ENCODE measurements at regions not wholly inside any gene's neighbourhood (a gene's known extent, or its start where the extent isn't known, plus 50 kb on each side); places are given as distances from the start of the nearest gene placed in this dataset.

- H3K79me1 ChIP-seq (ENCODE audit: low read length): no peaks in the 10 kb centered on the region
- H4K91ac ChIP-seq (ENCODE audit: low read depth, low read length): no peak overlapping the region
- no peaks in the 10 kb centered on the region for H3K9me3 ChIP-seq (ENCODE audit: insufficient read depth, low read depth, low read length)
- H2BK5ac ChIP-seq (ENCODE audit: low read depth, low read length, poor library complexity): no peak overlapping the region
- H3K18ac ChIP-seq (ENCODE audit: low read length): no peak overlapping the region
- no peak overlapping the region for H3K23ac ChIP-seq (ENCODE audit: low read length)
- H4K8ac ChIP-seq (ENCODE audit: low read depth, low read length): no peak overlapping the region
- no peak overlapping the region for H2BK12ac ChIP-seq (ENCODE audit: low read length)
- no peaks in the 10 kb centered on the region for H3K27me3 ChIP-seq (ENCODE audit: insufficient read depth, low read length)
- no peak overlapping the region for H3K4ac ChIP-seq (ENCODE audit: low read depth, low read length)
- H3K4me3 ChIP-seq (ENCODE audit: low read depth, low read length): no peak overlapping the region
- no peak overlapping the region for H3K4me2 ChIP-seq (ENCODE audit: low read length)
- H2AFZ ChIP-seq (ENCODE audit: insufficient read depth, low read length, poor library complexity): no peak overlapping the region
- DNase-seq: no peak
- no peaks in the 10 kb centered on the region for H3K79me2 ChIP-seq (ENCODE audit: control insufficient read depth, insufficient read depth, low read length, poor library complexity)
- no peak overlapping the region for H3K9ac ChIP-seq (ENCODE audit: low read length)
- no peak overlapping the region for H3K14ac ChIP-seq (ENCODE audit: low read length)
- no peak overlapping the region for H4K12ac ChIP-seq (ENCODE audit: low read depth, low read length)
- H2AK5ac ChIP-seq (ENCODE audit: low read length): no peak overlapping the region
- H3K27ac ChIP-seq (ENCODE audit: low read depth, low read length): no peak overlapping the region
- H3K36me3 ChIP-seq (ENCODE audit: control insufficient read depth in 1 of 2, insufficient read depth in 2 of 2, low read length in 2 of 2): no peaks in the 10 kb centered on the region
- no peak overlapping the region for H2BK120ac ChIP-seq (ENCODE audit: insufficient read depth, low read length, poor library complexity)
- no peaks in the 10 kb centered on the region for H3K4me1 ChIP-seq (ENCODE audit: control insufficient read depth in 1 of 2, insufficient read depth in 2 of 2, low read length in 2 of 2)
Observed at GRCh38 chr4:133903029-133903428, 298.6 kb downstream of the PABPC4L start.

GRCh38 chr4:133891011-133891410 lies 310.6 kb downstream of the PABPC4L start:
- Histone ChIP-seq H3K27me3 (ENCODE audit: insufficient read depth, low read length) (no peaks in the 10 kb centered on the region), H4K12ac (ENCODE audit: low read depth, low read length) (no peak overlapping the region), H3K9me3 (ENCODE audit: insufficient read depth, low read depth, low read length) (no peaks in the 10 kb centered on the region), H2BK120ac (ENCODE audit: insufficient read depth, low read length, poor library complexity) (no peak overlapping the region), H3K18ac (ENCODE audit: low read length) (no peak overlapping the region), H3K4me2 (ENCODE audit: low read length) (no peak overlapping the region), H4K91ac (ENCODE audit: low read depth, low read length) (no peak overlapping the region), H2AFZ (ENCODE audit: insufficient read depth, low read length, poor library complexity) (no peak overlapping the region), H3K79me2 (ENCODE audit: control insufficient read depth, insufficient read depth, low read length, poor library complexity) (no peaks in the 10 kb centered on the region), H3K79me1 (ENCODE audit: low read length) (no peaks in the 10 kb centered on the region), H3K14ac (ENCODE audit: low read length) (no peak overlapping the region), H3K9ac (ENCODE audit: low read length) (no peak overlapping the region), H2BK12ac (ENCODE audit: low read length) (no peak overlapping the region), H3K4me1 (ENCODE audit: control insufficient read depth in 1 of 2, insufficient read depth in 2 of 2, low read length in 2 of 2) (no peaks in the 10 kb centered on the region), H2BK5ac (ENCODE audit: low read depth, low read length, poor library complexity) (no peak overlapping the region), H2AK5ac (ENCODE audit: low read length) (no peak overlapping the region), H3K23ac (ENCODE audit: low read length) (no peak overlapping the region), H3K4ac (ENCODE audit: low read depth, low read length) (no peak overlapping the region), H3K4me3 (ENCODE audit: low read depth, low read length) (no peak overlapping the region), H3K27ac (ENCODE audit: low read depth, low read length) (no peak overlapping the region), H3K36me3 (ENCODE audit: control insufficient read depth in 1 of 2, insufficient read depth in 2 of 2, low read length in 2 of 2) (no peaks in the 10 kb centered on the region), H4K8ac (ENCODE audit: low read depth, low read length) (no peak overlapping the region)
- no CpG with 5 or more reads among the region's 1 CpG for WGBS (ENCODE audit: extremely low coverage, insufficient coverage, insufficient read length)
- DNase-seq: no peak

- H3K18ac ChIP-seq (ENCODE audit: low read length): no peak overlapping the region
- H3K79me1 ChIP-seq (ENCODE audit: low read length): no peaks in the 10 kb centered on the region
- H3K4me1 ChIP-seq (ENCODE audit: control insufficient read depth in 1 of 2, insufficient read depth in 2 of 2, low read length in 2 of 2): no peaks in the 10 kb centered on the region
- no peaks in the 10 kb centered on the region for H3K27me3 ChIP-seq (ENCODE audit: insufficient read depth, low read length)
- H3K9me3 ChIP-seq (ENCODE audit: insufficient read depth, low read depth, low read length): no peaks in the 10 kb centered on the region
- no peak overlapping the region for H2BK5ac ChIP-seq (ENCODE audit: low read depth, low read length, poor library complexity)
- no peak overlapping the region for H3K4ac ChIP-seq (ENCODE audit: low read depth, low read length)
- H3K27ac ChIP-seq (ENCODE audit: low read depth, low read length): no peak overlapping the region
- H3K9ac ChIP-seq (ENCODE audit: low read length): no peak overlapping the region
- H3K79me2 ChIP-seq (ENCODE audit: control insufficient read depth, insufficient read depth, low read length, poor library complexity): no peaks in the 10 kb centered on the region
- H3K36me3 ChIP-seq (ENCODE audit: control insufficient read depth in 1 of 2, insufficient read depth in 2 of 2, low read length in 2 of 2): no peaks in the 10 kb centered on the region
- no peak overlapping the region for H2BK12ac ChIP-seq (ENCODE audit: low read length)
- no peak overlapping the region for H2AFZ ChIP-seq (ENCODE audit: insufficient read depth, low read length, poor library complexity)
- WGBS (ENCODE audit: extremely low coverage, insufficient coverage, insufficient read length): no CpG with 5 or more reads among the region's 4 CpGs
- H3K23ac ChIP-seq (ENCODE audit: low read length): no peak overlapping the region
- no peak overlapping the region for H2AK5ac ChIP-seq (ENCODE audit: low read length)
- H3K4me3 ChIP-seq (ENCODE audit: low read depth, low read length): no peak overlapping the region
- no peak overlapping the region for H4K8ac ChIP-seq (ENCODE audit: low read depth, low read length)
- H3K4me2 ChIP-seq (ENCODE audit: low read length): no peak overlapping the region
- no peak overlapping the region for H2BK120ac ChIP-seq (ENCODE audit: insufficient read depth, low read length, poor library complexity)
- H4K91ac ChIP-seq (ENCODE audit: low read depth, low read length): no peak overlapping the region
- H4K12ac ChIP-seq (ENCODE audit: low read depth, low read length): no peak overlapping the region
- H3K14ac ChIP-seq (ENCODE audit: low read length): no peak overlapping the region
- DNase-seq: no peak
Observed at GRCh38 chr4:133887723-133888122, 313.9 kb downstream of the PABPC4L start.

GRCh38 chr4:133869486-133869885 lies 332.1 kb downstream of the PABPC4L start:
- no CpG with 5 or more reads among the region's 3 CpGs for WGBS (ENCODE audit: extremely low coverage, insufficient coverage, insufficient read length)
- no peak overlapping the region for H4K8ac ChIP-seq (ENCODE audit: low read depth, low read length)
- no peaks in the 10 kb centered on the region for H3K9me3 ChIP-seq (ENCODE audit: insufficient read depth, low read depth, low read length)
- H3K18ac ChIP-seq (ENCODE audit: low read length): no peak overlapping the region
- no peaks in the 10 kb centered on the region for H3K36me3 ChIP-seq (ENCODE audit: control insufficient read depth in 1 of 2, insufficient read depth in 2 of 2, low read length in 2 of 2)
- H2BK5ac ChIP-seq (ENCODE audit: low read depth, low read length, poor library complexity): no peak overlapping the region
- H4K12ac ChIP-seq (ENCODE audit: low read depth, low read length): no peak overlapping the region
- H4K91ac ChIP-seq (ENCODE audit: low read depth, low read length): no peak overlapping the region
- no peak overlapping the region for H3K27ac ChIP-seq (ENCODE audit: low read depth, low read length)
- DNase-seq: no peak
- no peak overlapping the region for H3K9ac ChIP-seq (ENCODE audit: low read length)
- no peak overlapping the region for H2AFZ ChIP-seq (ENCODE audit: insufficient read depth, low read length, poor library complexity)
- no peak overlapping the region for H3K4ac ChIP-seq (ENCODE audit: low read depth, low read length)
- no peaks in the 10 kb centered on the region for H3K4me1 ChIP-seq (ENCODE audit: control insufficient read depth in 1 of 2, insufficient read depth in 2 of 2, low read length in 2 of 2)
- H3K27me3 ChIP-seq (ENCODE audit: insufficient read depth, low read length): no peaks in the 10 kb centered on the region
- no peak overlapping the region for H3K14ac ChIP-seq (ENCODE audit: low read length)
- no peak overlapping the region for H3K4me3 ChIP-seq (ENCODE audit: low read depth, low read length)
- no peak overlapping the region for H2BK12ac ChIP-seq (ENCODE audit: low read length)
- no peak overlapping the region for H3K23ac ChIP-seq (ENCODE audit: low read length)
- H3K79me2 ChIP-seq (ENCODE audit: control insufficient read depth, insufficient read depth, low read length, poor library complexity): no peaks in the 10 kb centered on the region
- H2BK120ac ChIP-seq (ENCODE audit: insufficient read depth, low read length, poor library complexity): no peak overlapping the region
- no peaks in the 10 kb centered on the region for H3K79me1 ChIP-seq (ENCODE audit: low read length)
- H2AK5ac ChIP-seq (ENCODE audit: low read length): no peak overlapping the region
- no peak overlapping the region for H3K4me2 ChIP-seq (ENCODE audit: low read length)
